ENCODE measurements at regions not wholly inside any gene's neighbourhood (a gene's known extent, or its start where the extent isn't known, plus 50 kb on each side); places are given as distances from the start of the nearest gene placed in this dataset.

DNA sequence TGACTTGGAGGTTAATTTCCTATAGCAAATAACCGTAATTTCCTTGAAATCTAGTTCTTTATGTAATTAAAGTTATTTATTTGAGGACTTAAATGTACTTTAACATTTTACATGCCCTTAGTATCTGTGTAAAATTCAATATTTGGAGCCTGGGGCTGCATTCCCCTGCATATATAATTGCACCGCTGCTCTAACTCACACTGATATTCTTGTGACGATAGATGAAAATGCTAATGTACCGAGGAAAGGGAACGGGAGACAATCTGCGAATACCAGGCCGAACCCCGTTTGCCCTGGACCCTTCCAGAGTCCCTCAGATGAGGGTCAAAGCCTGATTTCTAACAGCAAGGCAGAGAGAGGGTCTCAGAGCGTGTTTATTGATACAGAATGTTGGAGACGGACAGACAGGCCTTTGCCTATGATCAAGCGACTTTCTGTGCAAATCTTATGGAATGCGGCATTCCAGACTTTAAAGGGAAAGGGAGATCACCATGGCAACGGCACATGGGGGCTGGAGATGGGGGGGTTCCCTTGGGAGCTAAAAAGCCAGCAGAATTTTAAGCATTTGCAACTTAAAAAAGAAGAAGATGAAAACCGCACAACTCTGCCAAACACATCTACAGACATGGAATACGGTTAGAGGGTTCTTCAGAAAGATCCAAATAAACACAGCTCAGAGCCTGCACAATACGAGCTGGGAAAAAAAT, 57.6 kb upstream of the TWIST2 start:
- TF ChIP-seq, protein P1, sequence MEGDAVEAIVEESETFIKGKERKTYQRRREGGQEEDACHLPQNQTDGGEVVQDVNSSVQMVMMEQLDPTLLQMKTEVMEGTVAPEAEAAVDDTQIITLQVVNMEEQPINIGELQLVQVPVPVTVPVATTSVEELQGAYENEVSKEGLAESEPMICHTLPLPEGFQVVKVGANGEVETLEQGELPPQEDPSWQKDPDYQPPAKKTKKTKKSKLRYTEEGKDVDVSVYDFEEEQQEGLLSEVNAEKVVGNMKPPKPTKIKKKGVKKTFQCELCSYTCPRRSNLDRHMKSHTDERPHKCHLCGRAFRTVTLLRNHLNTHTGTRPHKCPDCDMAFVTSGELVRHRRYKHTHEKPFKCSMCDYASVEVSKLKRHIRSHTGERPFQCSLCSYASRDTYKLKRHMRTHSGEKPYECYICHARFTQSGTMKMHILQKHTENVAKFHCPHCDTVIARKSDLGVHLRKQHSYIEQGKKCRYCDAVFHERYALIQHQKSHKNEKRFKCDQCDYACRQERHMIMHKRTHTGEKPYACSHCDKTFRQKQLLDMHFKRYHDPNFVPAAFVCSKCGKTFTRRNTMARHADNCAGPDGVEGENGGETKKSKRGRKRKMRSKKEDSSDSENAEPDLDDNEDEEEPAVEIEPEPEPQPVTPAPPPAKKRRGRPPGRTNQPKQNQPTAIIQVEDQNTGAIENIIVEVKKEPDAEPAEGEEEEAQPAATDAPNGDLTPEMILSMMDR (IDR thresholded peaks at IDR 0.05; ENCODE audit: insufficient read depth, low read length): no peak
- TF ChIP-seq POLR2AphosphoS5 (IDR thresholded peaks at IDR 0.05; ENCODE audit: low read depth) (no peak), GABPA (IDR thresholded peaks at IDR 0.05; ENCODE audit: low read depth) (no peak), SPI1 (IDR thresholded peaks at IDR 0.05; ENCODE audit: borderline replicate concordance, low read depth) (no peak)
- TF ChIP-seq, protein P2, sequence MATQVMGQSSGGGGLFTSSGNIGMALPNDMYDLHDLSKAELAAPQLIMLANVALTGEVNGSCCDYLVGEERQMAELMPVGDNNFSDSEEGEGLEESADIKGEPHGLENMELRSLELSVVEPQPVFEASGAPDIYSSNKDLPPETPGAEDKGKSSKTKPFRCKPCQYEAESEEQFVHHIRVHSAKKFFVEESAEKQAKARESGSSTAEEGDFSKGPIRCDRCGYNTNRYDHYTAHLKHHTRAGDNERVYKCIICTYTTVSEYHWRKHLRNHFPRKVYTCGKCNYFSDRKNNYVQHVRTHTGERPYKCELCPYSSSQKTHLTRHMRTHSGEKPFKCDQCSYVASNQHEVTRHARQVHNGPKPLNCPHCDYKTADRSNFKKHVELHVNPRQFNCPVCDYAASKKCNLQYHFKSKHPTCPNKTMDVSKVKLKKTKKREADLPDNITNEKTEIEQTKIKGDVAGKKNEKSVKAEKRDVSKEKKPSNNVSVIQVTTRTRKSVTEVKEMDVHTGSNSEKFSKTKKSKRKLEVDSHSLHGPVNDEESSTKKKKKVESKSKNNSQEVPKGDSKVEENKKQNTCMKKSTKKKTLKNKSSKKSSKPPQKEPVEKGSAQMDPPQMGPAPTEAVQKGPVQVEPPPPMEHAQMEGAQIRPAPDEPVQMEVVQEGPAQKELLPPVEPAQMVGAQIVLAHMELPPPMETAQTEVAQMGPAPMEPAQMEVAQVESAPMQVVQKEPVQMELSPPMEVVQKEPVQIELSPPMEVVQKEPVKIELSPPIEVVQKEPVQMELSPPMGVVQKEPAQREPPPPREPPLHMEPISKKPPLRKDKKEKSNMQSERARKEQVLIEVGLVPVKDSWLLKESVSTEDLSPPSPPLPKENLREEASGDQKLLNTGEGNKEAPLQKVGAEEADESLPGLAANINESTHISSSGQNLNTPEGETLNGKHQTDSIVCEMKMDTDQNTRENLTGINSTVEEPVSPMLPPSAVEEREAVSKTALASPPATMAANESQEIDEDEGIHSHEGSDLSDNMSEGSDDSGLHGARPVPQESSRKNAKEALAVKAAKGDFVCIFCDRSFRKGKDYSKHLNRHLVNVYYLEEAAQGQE (IDR thresholded peaks at IDR 0.05; ENCODE audit: insufficient replicate concordance, low read depth): no peak

Measured in HL-60 (cell line).